ENCODE measurements at regions not wholly inside any gene's neighbourhood (a gene's known extent, or its start where the extent isn't known, plus 50 kb on each side); places are given as distances from the start of the nearest gene placed in this dataset.

GRCh38 chr4:127410644-127411043 is 222.1 kb upstream of the INTU start:
- no peak for TF ChIP-seq POLR2A (IDR thresholded peaks at IDR 0.05)
- TF ChIP-seq CTCF (IDR thresholded peaks at IDR 0.05) = no peak
